Skeletal muscle cell (primary cell): ENCODE measurements at regions not wholly inside any gene's neighbourhood (a gene's known extent, or its start where the extent isn't known, plus 50 kb on each side); places are given as distances from the start of the nearest gene placed in this dataset.
A peak's percentile ranks its signal among the peaks of the same experiment; 100 is the strongest.
"Not testable (repeated sequence)": the region's sequence is repeated elsewhere in the genome, so short reads cannot be mapped to it uniquely, and the experiment has no call there.

Source experiments
- DNase-seq: peaks from one replicate; pipeline ENCODE4 v3.0.0-alpha.2; 2010; ENCODE audit warnings: low read depth
- H3K4me3 ChIP-seq: 2 replicates; pipeline ENCODE4 v1.5.1; 2011; ENCODE audit warnings: low read depth, mild to moderate bottlenecking, control low read depth, low read length, moderate library complexity

DNA sequence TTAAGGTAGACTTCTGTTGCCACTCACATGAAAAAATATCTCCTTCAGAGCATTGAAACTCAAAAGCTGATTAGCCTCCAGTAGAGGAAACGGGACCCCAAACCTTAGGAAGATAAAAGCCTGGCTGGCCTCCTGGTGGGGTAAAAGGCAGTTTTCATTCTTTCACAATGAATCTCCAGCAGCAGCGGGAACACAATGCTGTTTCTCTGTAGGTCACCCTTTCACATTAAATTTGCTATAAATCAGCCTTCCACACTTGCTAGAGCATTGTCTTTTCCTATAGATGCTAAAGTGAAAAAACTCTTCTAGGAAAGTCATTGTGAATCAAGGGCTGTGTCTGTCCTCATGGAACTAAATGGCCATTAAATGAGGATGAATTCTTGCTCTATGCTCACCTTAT, 207.3 kb upstream of the MAGEB2 start:
- DNase-seq = no peak
- no peak overlapping the region for H3K4me3 ChIP-seq

DNA sequence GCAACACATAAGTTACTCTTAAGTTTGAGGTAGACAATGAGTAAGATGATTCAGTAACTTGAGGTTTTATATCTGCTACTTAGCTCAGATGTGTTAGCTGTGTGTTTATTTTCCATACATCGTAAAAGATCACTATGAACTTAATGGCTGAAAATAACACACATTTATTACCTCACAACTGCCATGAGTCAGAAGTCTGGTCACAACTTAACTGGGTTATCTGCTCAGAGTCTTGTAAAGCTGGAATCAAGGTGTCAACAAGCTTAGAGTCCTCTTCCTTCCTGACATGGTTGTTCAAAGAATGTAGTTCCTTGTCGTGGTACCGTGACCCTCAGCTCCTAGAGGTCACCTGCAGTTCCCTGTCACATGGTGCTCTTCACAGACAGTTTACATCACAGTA, 204.9 kb upstream of the MAGEB2 start:
- H3K4me3 ChIP-seq = no peak overlapping the region
- DNase-seq = no peak

DNA sequence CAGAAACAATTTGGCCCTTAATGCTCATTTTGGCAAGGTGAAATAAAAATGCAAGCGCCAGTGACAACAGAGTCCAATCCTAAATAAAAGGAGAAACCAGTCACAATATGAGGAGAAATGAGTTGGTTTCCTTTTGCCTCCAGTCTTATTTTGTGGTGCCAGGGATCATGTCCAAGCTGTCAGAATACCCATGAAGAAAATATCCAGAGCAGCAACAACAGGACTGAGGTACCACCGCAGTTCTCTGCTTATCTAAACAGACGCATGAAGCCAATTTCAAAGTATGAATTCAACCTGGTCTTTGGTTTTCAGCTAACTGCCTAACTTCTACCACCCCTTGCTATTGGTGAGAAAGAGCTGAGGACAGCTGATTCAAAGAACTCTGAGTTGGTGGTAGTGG, 199.9 kb upstream of the MAGEB2 start:
- DNase-seq = no peak
- no peak overlapping the region for H3K4me3 ChIP-seq

DNA sequence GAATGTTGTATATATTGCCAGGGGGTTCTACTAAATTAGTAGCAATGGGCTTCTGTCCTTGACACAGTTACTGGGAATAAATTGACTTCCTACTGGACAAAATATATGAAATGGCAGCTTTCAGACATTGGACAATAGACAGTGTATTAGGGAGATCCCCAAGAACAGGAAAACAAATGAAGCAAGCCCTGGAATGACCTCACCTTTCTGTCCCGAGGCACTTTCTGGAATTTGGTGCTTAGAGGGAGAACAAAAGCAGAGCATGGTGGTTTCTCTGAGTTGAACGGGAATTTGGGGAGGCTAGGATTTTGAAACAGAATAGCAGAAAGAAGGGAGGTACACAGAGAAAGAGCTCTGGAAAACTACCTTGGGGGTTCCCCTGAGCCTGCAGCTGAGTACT, 187.7 kb upstream of the MAGEB2 start:
- DNase-seq = no peak
- no peak overlapping the region for H3K4me3 ChIP-seq

DNA sequence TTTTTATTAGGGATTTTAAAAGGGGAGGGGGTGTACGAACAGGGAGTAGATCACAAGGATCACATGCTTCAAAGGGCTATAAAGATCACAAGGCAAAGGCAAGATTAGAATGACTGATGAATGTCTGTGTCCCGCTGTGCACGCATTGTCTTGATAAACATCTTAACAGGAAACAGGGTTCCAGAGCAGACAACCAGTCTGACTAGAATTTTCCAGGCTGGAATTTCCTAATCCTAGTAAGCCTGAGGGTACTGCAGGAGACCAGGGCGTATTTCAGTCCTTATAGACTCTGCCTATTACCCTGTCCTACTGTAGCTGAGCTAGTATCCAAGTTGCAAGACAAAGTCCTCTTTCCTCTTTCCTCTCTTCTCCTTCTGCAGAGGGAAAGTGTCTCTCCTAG, 179.0 kb upstream of the MAGEB2 start:
- not testable (repeated sequence) for DNase-seq, H3K4me3 ChIP-seq

DNA sequence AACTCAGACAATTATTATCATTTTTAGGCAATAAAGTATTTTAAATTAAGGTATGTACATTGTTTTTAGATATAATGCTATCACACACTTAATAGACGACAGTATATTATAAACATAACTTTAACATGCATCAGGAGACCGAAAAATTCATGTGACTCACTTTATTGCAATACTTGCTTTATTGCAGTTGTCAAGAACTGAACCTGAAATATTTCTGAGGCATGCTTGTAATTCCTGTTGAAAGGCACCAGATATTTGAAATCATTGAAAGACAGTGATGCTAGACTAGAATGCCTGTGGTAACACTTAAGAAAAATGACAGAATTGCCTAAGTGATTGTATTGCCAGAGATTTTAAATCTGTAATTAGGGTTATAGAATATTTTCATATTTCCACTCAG, 175.6 kb upstream of the MAGEB2 start:
- H3K4me3 ChIP-seq = no peak overlapping the region
- DNase-seq = no peak

DNA sequence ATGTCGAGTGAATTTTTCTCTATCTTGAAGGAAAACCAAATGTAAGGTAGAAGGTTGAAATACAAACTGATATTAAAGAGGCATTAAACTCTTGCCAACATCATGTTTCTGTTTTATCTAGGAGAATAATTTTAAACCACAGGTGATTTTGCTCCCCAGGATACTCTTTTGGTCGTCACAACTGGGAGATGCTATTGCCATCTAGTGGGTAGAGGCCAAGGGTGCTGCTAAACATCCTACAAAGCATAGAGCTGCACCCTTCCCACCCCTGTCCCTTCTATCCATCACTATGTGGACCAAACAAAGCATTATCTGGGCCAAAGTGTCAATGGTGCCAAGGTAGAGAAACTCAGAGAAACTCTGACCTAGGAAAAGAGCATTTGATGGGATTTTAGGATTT, 154.6 kb upstream of the MAGEB2 start:
- DNase-seq = no peak
- no peak overlapping the region for H3K4me3 ChIP-seq

DNA sequence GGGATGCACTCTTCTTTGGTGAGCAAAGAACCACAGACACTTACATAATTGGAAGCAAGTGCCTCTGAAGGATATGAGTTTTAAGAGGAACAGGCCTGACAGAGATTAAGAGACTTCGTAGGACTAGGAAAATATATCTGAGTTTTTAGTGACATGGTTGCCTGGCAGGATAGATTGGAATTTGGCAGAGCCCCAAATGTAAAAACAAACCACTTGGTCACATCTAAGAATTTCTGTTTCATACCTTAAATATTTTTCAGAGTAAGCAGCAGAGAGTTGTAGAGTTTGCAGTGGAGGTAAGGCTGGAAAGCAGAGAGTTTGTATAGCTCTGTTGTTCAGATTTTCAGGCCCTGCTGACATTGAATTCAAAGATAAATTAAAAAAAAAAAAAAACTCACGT, 150.1 kb upstream of the MAGEB2 start:
- no peak overlapping the region for H3K4me3 ChIP-seq
- DNase-seq = no peak

DNA sequence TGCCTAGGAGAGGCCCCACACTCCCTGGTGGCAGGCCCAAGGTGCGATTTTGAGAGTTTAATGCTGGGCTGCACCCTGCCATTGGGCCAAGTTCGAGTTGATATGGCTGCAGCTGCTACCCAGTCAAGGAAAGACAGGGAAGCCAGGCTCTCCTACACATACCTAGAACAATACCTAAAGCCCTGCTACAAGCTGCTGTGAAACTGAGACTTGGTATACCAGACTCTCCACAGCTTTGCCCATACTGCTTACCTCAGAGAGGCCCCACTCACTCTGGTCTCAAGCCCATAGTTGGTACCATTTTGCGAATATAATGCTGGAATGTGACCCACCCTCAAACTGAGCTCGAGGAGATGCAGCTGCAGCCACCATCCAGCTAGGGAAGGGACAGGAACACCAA, 147.7 kb upstream of the MAGEB2 start:
- no peak overlapping the region for H3K4me3 ChIP-seq
- DNase-seq = no peak

DNA sequence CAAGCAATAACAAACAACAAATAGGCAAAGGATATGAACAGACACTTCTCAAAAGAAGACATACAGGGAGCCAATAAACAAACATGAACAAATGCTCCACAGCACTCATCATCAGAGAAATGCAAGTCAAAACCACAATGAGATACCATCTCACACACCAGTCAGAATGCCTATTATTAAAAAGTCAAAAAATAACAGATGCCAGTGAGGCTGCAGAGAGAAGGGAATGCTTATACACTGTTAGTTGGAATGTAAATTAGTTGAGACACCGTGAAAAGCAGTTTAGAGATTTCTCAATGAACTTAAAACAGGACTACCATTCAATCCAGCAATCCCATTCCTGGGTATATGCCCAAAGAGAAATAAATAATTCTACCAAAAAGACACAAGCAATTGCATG, 129.8 kb upstream of the MAGEB2 start:
- H3K4me3 ChIP-seq = no peak overlapping the region
- DNase-seq = no peak

DNA sequence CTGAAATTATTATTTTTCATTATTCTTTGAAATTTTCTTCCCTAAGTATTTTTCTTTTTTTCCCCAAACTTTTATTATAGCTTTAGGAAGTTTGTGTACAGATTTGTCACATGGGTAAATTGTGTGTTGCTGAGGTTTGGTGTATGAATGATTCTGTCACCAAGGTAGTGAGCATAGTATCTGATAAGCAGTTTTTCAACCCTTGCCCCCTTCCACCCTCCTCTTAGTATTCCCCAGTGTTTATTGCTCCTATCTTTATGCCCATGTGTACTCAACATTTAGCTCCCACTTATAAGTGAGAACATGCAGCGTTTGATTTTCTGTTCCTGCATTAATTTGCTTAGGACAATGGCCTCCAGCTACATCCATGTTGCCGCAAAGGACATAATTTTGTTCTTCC, 103.9 kb upstream of the MAGEB2 start:
- DNase-seq = no peak
- H3K4me3 ChIP-seq = no peak overlapping the region

DNA sequence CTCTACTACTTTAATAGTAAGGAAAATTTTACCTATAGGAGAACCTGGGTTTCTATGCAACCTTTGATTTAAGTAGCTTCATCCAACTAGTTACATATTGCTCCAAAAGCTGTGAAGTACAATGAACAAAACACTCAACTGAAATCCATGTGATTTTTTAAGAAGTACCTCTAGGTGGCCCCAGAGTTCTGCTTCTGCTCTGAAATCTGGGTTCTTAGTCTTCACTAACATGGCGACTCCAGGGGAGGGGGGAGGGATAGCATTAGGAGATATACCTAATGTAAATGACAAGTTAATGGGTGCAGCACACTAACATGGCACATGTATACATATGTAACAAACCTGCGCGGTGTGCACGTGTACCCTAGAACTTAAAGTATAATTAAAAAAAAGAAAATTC, 73.4 kb upstream of the MAGEB2 start:
- H3K4me3 ChIP-seq = no peak overlapping the region
- peak; percentile 2 for DNase-seq

DNA sequence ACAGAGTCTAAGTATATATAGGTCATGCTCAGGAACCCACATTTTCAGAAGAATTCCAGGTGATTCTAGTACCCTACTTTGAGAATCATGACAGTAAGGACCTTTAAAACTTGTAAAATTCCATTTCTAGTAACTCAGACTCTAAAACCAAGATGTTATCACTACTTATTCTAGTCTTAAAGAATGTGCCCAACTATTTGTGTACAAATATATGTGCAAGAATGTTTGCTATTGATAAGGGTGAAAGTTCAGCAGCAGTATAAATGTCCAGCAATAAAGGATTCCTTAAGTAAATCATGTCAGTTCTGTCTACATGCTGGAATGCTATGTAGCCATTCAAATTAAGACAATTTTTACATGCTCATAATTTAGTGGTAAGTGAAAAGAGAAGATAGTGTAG, 71.1 kb upstream of the MAGEB2 start:
- no peak overlapping the region for H3K4me3 ChIP-seq
- DNase-seq = no peak

DNA sequence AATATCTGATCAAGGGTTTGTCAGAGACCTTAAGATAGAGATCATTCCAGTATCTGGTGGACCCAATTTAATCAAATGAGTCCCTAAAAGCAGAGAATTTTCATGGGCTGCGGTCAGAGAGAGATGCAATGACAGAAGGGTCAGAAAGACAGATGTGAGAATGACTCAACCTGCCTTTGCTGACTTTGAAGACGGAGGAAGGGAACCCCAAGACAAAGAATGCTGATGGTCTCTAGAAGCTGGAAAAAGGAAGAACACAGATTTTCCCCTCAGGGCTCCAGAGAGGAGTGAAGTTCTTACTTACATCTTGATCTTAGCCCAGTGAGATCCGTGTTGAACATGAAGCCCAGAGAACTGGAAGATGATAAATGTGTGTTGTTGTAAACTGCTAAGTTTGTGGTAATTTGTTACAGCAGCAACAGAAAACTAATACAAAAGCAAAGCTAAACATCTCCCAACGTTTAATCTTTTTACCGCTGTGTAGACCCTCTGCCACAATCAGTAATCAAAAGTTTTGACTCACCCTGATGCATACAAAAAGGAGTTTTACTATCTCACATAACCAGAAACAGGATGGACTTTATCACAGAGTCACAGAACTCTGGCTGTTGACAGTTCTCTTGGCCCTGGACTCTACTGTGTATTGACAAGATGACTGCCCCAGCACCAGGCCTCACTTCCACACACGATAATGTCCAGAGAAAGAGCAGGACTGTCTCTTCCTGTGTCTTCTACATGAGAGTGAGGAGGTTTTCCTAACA, 70.2 kb upstream of the MAGEB2 start:
- H3K4me3 ChIP-seq = no peak overlapping the region
- DNase-seq = no peak

DNA sequence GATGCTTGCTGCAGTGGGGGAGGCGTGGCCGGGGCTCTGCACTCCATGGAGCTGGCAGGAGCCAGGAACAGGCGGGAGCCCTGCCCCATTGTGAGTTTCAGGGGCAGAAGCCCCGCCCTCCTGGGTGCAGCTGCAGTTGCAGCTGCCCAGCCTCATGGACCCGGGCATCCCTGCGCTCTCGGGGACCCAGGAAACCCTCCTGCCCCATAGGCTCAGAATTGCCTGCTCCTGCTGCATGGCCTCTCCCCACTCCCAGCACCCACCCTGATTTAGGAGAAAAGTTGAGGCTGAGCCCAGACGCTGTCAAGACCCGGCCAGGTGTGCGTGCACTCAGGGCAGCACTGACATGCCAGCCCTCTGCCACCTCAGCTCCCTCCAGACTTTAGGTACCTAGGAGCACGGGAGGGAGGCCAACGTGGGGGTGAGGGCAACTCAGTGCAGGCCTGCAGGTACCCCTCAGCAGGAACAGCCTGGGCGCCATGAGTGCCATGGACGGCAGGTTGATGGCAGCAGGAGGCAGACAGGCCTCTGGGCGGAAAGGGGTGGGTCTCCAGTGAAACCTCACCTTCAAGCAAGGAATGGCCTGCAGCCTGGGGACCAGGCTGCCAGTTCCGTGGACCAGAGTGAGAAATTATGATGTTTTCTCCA, 67.2 kb upstream of the MAGEB2 start:
- DNase-seq = no peak
- H3K4me3 ChIP-seq = no peak overlapping the region

DNA sequence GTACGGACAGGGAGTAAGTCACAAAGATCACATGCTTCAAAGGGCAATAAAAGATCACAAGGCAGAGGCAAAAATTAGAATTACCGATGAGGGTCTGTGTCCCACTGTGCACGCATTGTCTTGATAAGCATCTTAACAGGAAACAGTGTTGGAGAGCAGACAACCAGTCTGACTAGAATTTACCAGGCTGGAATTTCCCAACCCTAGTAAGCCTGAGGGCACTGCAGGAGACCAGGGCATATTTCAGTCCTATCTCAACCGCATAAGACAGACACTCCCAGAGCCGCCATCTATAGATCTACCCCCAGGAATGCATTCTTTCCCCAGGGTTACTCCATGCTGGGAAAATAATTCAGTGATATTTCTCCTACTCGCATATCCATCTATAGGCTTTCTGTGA, 66.2 kb upstream of the MAGEB2 start:
- H3K4me3 ChIP-seq, DNase-seq: not testable (repeated sequence)

DNA sequence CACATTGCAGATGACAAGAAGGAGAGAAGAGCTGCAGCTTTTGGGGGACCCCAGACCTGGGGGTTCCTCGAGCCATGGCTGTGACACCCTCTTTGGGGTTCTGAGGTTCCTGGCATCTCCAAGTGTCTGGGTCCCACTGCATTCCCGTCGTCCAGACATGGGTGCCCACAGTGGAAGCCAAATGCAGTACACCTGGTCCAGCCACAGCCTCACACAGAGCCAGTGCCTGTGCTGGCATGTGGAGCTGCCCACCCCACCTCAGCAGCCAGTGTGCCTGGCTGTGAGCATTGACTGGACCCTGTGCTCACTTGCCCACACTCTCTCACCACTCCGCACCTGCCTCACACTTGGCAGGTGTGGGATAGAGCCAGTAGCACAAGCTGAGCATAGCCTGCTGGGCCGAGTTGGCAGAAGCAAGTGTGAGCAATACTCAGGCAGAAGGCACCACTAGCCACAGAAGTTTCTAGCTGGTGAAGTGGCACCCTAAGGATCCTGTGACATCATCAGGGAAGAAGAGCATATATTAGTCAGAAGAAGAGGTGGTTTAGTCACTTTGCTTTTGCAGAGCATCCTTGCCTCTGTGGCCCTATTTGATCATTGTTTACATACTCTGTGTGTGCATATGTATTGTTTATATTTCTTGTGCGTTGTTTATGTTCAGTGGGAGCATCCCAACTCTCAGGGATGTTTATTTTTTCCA, 65.0 kb upstream of the MAGEB2 start:
- H3K4me3 ChIP-seq = no peak overlapping the region
- no peak for DNase-seq

DNA sequence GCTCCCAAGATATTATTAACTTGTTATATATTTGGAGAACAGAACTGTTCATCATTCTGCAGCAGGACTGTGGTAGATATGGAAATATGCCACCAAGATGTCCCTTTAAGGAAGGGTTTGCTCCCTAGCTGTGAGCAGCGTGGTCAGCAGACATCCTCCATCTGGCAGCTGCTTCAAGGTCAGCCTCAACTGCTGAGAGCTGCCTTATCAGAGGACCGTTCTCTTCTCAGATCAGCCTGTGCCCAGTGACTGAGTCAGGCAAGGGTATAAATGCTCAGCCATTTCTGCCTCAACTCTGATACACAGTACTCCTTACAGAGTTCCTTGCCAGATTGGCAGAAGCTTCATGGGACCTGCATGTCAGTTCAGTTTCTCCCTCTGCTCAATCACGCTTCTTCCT, 63.4 kb upstream of the MAGEB2 start:
- no peak overlapping the region for H3K4me3 ChIP-seq
- DNase-seq = no peak

DNA sequence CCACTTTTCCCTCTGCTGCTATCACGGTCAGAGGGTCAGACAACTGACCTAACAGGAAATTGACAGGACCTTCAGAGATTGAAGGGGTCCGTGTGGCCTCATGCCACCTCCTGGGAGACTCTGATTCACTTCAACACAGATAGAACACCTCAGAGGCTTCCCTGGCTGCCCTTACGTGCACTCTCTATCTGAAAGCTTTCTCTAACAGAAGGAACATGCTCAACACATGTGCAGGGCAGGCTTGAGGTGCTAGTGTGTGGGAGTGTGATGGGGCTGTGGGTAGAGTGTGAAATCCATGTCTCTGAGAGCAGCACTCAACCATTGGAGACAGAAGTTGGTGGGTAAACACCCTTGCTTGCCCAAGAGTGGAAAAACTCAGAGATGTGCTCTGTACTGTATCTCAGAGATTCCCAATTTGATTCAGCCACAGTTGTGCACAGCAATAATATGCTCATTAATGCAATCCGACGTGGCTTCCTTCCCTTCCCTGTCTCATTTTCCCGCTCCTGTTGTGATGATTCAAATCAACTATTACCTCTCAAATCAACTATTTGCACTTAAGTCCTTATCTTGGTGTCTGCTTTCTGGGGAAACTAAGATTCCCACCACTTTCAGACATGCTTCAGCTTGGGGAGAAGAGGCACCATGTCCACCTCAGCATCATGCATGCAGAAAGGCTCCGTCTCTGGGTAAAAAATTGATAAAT, 62.0 kb upstream of the MAGEB2 start:
- DNase-seq = no peak
- no peak overlapping the region for H3K4me3 ChIP-seq

DNA sequence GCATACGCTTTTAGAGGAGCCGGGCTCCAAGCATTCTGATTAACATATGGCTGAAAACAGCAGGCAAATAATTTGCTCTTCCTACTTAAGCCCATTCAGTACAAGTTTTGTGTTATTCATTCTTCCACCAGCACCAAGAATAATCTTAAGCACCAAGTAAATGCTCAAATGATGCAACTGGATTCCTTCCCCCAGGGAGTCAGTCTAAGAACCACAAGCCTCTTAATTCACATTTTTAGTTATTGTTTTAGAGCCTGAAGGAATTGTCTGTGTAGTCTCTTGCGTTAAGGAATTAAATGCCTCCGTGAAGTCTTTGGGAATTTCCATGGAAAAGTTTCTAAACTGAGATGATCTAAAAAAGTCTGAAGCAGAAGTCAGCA, 61.5 kb upstream of the MAGEB2 start:
- H3K4me3 ChIP-seq = no peak overlapping the region
- peak; percentile 2 for DNase-seq
